ENCODE measurements at regions not wholly inside any gene's neighbourhood (a gene's known extent, or its start where the extent isn't known, plus 50 kb on each side); places are given as distances from the start of the nearest gene placed in this dataset.

- TF ChIP-seq, protein P1, sequence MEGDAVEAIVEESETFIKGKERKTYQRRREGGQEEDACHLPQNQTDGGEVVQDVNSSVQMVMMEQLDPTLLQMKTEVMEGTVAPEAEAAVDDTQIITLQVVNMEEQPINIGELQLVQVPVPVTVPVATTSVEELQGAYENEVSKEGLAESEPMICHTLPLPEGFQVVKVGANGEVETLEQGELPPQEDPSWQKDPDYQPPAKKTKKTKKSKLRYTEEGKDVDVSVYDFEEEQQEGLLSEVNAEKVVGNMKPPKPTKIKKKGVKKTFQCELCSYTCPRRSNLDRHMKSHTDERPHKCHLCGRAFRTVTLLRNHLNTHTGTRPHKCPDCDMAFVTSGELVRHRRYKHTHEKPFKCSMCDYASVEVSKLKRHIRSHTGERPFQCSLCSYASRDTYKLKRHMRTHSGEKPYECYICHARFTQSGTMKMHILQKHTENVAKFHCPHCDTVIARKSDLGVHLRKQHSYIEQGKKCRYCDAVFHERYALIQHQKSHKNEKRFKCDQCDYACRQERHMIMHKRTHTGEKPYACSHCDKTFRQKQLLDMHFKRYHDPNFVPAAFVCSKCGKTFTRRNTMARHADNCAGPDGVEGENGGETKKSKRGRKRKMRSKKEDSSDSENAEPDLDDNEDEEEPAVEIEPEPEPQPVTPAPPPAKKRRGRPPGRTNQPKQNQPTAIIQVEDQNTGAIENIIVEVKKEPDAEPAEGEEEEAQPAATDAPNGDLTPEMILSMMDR (IDR thresholded peaks at IDR 0.05; ENCODE audit: control insufficient read depth, insufficient read depth, low read depth, low read length, missing control alignments): no peak
- no peak for DNase-seq (ENCODE audit: low read depth)
- no peak overlapping the region for H3K4me3 ChIP-seq (ENCODE audit: control insufficient read depth, low read depth, low read length)
Measured at GRCh38 chr6:68473433-68474210, 161.5 kb upstream of the ADGRB3 start.

DNA sequence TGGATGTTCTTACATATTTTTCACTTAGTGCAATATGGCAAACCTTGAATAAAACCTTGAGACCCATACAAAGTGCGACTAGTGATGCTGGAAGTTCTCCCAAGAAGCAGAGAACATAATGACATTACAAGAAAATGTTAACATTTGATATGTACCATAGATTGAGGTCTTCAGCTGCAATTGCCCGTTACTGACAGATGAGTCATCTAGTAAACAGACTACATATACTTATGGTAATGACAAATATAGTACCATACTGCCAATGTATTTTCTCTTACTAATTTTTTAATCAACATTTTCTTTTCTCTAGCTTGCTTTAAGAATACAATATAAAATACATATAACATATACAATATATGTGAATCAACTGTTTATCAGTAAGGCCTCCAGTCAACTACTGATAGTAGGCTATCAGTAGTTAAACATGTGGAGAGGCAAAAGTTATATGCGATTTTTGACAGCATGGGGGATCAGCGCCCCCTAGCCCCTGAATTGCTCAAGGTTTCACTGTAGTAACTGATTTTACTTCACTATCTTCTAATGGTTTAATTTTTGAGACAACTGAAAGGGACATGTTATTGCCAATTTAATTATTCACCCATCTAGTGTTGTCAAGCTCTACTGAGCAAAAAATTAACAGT is 166.7 kb upstream of the ADGRB3 start:
- TF ChIP-seq, protein P1 (IDR thresholded peaks at IDR 0.05; ENCODE audit: control insufficient read depth, insufficient read depth, low read depth, low read length, missing control alignments): no peak
- no peak overlapping the region for H3K4me3 ChIP-seq (ENCODE audit: control insufficient read depth, low read depth, low read length)
- no peak for DNase-seq (ENCODE audit: low read depth)

DNA sequence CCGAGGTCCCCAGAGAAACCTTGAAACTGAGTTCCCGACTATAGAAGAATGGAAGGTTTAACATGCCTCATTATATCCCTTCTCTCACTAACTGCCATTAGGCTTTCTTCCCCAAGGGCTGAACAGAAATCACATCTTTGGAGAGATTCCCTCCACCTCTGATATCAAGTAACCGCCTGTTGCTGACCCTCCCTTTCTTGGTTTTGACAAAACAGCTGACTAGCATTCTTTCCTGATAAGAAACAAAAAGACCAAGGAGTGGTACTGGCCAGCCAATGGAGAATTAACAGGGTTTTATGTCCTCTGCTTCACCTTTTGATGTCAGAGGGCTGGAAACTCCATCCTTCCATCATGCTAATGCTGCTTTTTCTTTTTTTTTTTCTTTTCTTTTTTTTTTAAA is 176.6 kb upstream of the ADGRB3 start:
- TF ChIP-seq, protein P1 (IDR thresholded peaks at IDR 0.05; ENCODE audit: control insufficient read depth, insufficient read depth, low read depth, low read length, missing control alignments): no peak
- no peak for DNase-seq (ENCODE audit: low read depth)
- H3K4me3 ChIP-seq (ENCODE audit: control insufficient read depth, low read depth, low read length): no peak overlapping the region

DNA sequence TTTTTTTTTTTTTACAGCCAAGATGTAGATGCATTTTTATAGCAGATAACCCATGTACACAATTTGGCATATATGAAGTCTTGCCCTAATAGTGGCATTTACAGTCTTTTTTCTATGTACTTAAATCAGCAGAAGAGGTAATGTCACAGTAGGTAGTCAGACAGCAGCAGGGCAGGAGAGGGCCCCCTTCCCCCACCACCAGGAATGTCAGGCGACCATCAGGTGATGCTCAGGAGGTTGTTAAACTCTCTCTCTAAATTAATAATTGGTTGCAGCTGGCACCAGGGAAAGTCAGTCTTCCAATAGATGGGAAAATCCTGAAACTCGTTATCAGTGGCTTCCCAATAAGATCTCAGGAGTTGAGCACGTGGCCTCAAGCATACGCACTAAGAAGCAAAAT is 188.0 kb upstream of the ADGRB3 start:
- no peak overlapping the region for H3K4me3 ChIP-seq (ENCODE audit: control insufficient read depth, low read depth, low read length)
- DNase-seq (ENCODE audit: low read depth): no peak
- TF ChIP-seq, protein P1 (IDR thresholded peaks at IDR 0.05; ENCODE audit: control insufficient read depth, insufficient read depth, low read depth, low read length, missing control alignments): no peak

- H3K4me3 ChIP-seq (ENCODE audit: control insufficient read depth, low read depth, low read length): no peak overlapping the region
- no peak for DNase-seq (ENCODE audit: low read depth)
- TF ChIP-seq, protein P1 (IDR thresholded peaks at IDR 0.05; ENCODE audit: control insufficient read depth, insufficient read depth, low read depth, low read length, missing control alignments): no peak
Measured at GRCh38 chr6:68445926-68446325, 189.2 kb upstream of the ADGRB3 start.

GRCh38 chr6:68443704-68444103 is 191.4 kb upstream of the ADGRB3 start:
- no peak for DNase-seq (ENCODE audit: low read depth)
- TF ChIP-seq, protein P1 (IDR thresholded peaks at IDR 0.05; ENCODE audit: control insufficient read depth, insufficient read depth, low read depth, low read length, missing control alignments): no peak
- no peak overlapping the region for H3K4me3 ChIP-seq (ENCODE audit: control insufficient read depth, low read depth, low read length)

All from AG09309 (cell line).